ENCODE measurements at regions not wholly inside any gene's neighbourhood (a gene's known extent, or its start where the extent isn't known, plus 50 kb on each side); places are given as distances from the start of the nearest gene placed in this dataset.
A peak's percentile ranks its signal among the peaks of the same experiment; 100 is the strongest.

DNA sequence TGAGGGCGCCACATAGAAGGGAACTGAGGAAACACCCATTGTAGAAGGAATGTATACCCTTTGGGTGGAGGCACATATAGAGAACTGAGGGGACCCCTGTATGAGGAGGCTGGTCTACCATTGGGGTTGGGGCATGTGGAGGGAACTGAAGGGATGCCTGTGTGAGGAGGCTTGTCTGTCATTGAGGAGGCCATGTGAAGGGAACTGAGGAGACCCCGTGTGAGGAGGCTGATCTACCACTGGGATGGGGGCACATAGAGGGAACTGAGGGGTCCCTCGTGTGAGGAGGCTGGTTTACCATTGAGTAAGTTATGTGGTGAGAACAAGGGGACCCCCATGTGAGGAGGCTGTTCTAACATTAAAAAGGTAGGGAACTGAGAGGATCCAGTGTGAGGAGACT, 156.1 kb downstream of the FBLN2 start:
- H3K27me3 ChIP-seq (ENCODE audit: control insufficient read depth, insufficient read depth, low read length, poor library complexity, severe bottlenecking) = peaks cover 7% of the 10 kb centered on the region

DNA sequence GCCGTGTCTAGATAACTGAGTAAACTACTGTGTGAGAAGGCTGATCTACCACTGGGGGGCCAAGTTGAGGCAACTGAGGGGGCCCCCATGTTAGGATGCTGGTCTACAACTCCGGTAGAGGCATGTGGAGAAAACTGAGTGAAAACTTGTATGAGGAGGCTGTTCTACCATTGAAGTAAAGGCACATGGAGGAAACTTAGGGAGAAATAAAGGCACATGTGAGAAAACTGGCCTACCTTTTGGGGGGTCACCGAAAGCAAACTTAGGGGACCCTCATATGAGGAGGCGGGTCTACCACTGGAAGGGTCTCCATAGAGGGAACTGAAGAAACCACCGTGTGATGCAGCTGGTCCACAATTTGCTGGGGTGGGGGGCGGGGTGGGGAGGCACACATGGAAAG, 155.2 kb downstream of the FBLN2 start:
- Mint-ChIP-seq H3K36me3 (ENCODE audit: low read depth) (no peaks in the 10 kb centered on the region), H3K4me3 (no peak overlapping the region), H3K27me3 (ENCODE audit: insufficient read depth) (peaks cover 42% of the 10 kb centered on the region), H3K27ac (no peak overlapping the region), H3K9me3 (peaks cover 5% of the 10 kb centered on the region), H3K4me1 (no peaks in the 10 kb centered on the region)
- peaks cover 4% of the 10 kb centered on the region for H3K27me3 ChIP-seq (ENCODE audit: control insufficient read depth, insufficient read depth, low read length, poor library complexity, severe bottlenecking)
- no peaks in the 10 kb centered on the region for H3K36me3 ChIP-seq (ENCODE audit: control insufficient read depth, insufficient read depth, low read length)
- DNase-seq = peak; percentile 17
- H3K9me3 ChIP-seq (ENCODE audit: control insufficient read depth, low read length) = no peaks in the 10 kb centered on the region
- no peak overlapping the region for H3K9ac ChIP-seq (ENCODE audit: extremely low read depth, low read length, poor library complexity, severe bottlenecking)
- H3K4me1 ChIP-seq (ENCODE audit: control insufficient read depth, insufficient read depth, low read length) = no peaks in the 10 kb centered on the region
- TF ChIP-seq, protein P1, sequence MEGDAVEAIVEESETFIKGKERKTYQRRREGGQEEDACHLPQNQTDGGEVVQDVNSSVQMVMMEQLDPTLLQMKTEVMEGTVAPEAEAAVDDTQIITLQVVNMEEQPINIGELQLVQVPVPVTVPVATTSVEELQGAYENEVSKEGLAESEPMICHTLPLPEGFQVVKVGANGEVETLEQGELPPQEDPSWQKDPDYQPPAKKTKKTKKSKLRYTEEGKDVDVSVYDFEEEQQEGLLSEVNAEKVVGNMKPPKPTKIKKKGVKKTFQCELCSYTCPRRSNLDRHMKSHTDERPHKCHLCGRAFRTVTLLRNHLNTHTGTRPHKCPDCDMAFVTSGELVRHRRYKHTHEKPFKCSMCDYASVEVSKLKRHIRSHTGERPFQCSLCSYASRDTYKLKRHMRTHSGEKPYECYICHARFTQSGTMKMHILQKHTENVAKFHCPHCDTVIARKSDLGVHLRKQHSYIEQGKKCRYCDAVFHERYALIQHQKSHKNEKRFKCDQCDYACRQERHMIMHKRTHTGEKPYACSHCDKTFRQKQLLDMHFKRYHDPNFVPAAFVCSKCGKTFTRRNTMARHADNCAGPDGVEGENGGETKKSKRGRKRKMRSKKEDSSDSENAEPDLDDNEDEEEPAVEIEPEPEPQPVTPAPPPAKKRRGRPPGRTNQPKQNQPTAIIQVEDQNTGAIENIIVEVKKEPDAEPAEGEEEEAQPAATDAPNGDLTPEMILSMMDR (conservative IDR thresholded peaks at IDR 0.05) = no peak
- WGBS, 2 experiments (ENCODE audit: insufficient coverage in 1 of 2, insufficient read length in 1 of 2) = 91 to 100% methylated on average over 2 to 6 of the region's 6 CpGs
- no peak overlapping the region for H3K4me3 ChIP-seq (ENCODE audit: low read length)
- H3K27ac ChIP-seq (ENCODE audit: low read depth, low read length) = no peak overlapping the region

More for the DNA sequence above, 156.1 kb downstream of the FBLN2 start:
- Histone ChIP-seq H3K4me1 (ENCODE audit: control insufficient read depth, insufficient read depth, low read length) (no peaks in the 10 kb centered on the region), H3K9ac (ENCODE audit: extremely low read depth, low read length, poor library complexity, severe bottlenecking) (no peak overlapping the region), H3K27ac (ENCODE audit: low read depth, low read length) (no peak overlapping the region), H3K36me3 (ENCODE audit: control insufficient read depth, insufficient read depth, low read length) (no peaks in the 10 kb centered on the region), H3K9me3 (ENCODE audit: control insufficient read depth, low read length) (no peaks in the 10 kb centered on the region), H3K4me3 (ENCODE audit: low read length) (no peak overlapping the region)
- peaks cover 5% of the 10 kb centered on the region for H3K9me3 Mint-ChIP-seq
- no peak overlapping the region for H3K4me3 Mint-ChIP-seq
- no peak overlapping the region for H3K27ac Mint-ChIP-seq
- WGBS, 2 experiments (ENCODE audit: insufficient coverage in 1 of 2, insufficient read length in 1 of 2) = 86% methylated on average over 3 of the region's 3 CpGs; no CpG with 5 or more reads in 1 of the 2 experiments
- peaks cover 51% of the 10 kb centered on the region for H3K27me3 Mint-ChIP-seq (ENCODE audit: insufficient read depth)
- TF ChIP-seq, protein P1 (conservative IDR thresholded peaks at IDR 0.05) = no peak
- no peaks in the 10 kb centered on the region for H3K36me3 Mint-ChIP-seq (ENCODE audit: low read depth)
- no peak for DNase-seq
- no peaks in the 10 kb centered on the region for H3K4me1 Mint-ChIP-seq

DNA sequence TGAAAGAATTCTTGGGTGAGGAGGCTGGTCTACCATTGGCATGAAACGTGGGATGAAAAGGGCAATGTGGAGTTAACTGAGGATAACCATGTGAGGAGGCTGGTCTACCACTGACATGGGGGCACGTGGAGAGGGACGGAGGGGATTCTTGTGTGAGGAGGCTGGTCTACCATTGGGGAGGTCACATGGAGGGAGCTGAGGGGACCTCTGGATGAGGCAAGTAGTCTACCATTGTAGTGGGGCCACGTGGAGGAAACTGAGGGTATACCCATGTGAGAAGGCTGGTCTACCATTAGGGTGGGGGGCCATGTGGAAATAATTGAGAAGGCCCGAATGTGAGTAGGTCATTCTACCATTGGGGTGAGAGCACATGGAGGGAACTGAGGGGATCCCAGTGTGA, 154.1 kb downstream of the FBLN2 start:
- DNase-seq = peak; percentile 9
- TF ChIP-seq, protein P1 (conservative IDR thresholded peaks at IDR 0.05) = no peak
- H3K27ac Mint-ChIP-seq = no peak overlapping the region
- Histone ChIP-seq H3K27ac (ENCODE audit: low read depth, low read length) (no peak overlapping the region), H3K4me1 (ENCODE audit: control insufficient read depth, insufficient read depth, low read length) (no peaks in the 10 kb centered on the region), H3K36me3 (ENCODE audit: control insufficient read depth, insufficient read depth, low read length) (no peaks in the 10 kb centered on the region), H3K9me3 (ENCODE audit: control insufficient read depth, low read length) (no peaks in the 10 kb centered on the region), H3K27me3 (ENCODE audit: control insufficient read depth, insufficient read depth, low read length, poor library complexity, severe bottlenecking) (no peaks in the 10 kb centered on the region), H3K4me3 (ENCODE audit: low read length) (no peak overlapping the region), H3K9ac (ENCODE audit: extremely low read depth, low read length, poor library complexity, severe bottlenecking) (no peak overlapping the region)
- H3K4me1 Mint-ChIP-seq = peaks cover 3% of the 10 kb centered on the region
- H3K27me3 Mint-ChIP-seq (ENCODE audit: insufficient read depth) = peaks cover 32% of the 10 kb centered on the region
- no peak overlapping the region for H3K4me3 Mint-ChIP-seq
- H3K9me3 Mint-ChIP-seq = peaks cover 5% of the 10 kb centered on the region
- WGBS, 2 experiments (ENCODE audit: insufficient coverage in 1 of 2, insufficient read length in 1 of 2) = 88 to 98% methylated on average over 5 of the region's 5 CpGs
- no peaks in the 10 kb centered on the region for H3K36me3 Mint-ChIP-seq (ENCODE audit: low read depth)
